Suprapubic skin (tissue), 4 donors: ENCODE measurements at regions not wholly inside any gene's neighbourhood (a gene's known extent, or its start where the extent isn't known, plus 50 kb on each side); places are given as distances from the start of the nearest gene placed in this dataset.

Experiments
- DNase-seq, 2 donors: peaks; one replicate each; pipeline ENCODE4 v3.0.0-alpha.2; 2019; ENCODE audit warnings: low spot score in 2 of 2
- H3K27ac ChIP-seq: fragments of 200-600 bp; sonication (generic); one replicate; pipeline ENCODE4 v1.5.1; 2019
- H3K27me3 ChIP-seq: fragments of 200-600 bp; sonication (generic); one replicate; pipeline ENCODE4 v1.5.1; 2019
- H3K36me3 ChIP-seq: fragments of 200-600 bp; sonication (generic); one replicate; pipeline ENCODE4 v1.5.1; 2019
- H3K4me1 ChIP-seq: fragments of 200-600 bp; sonication (generic); one replicate; pipeline ENCODE4 v1.5.1; 2019
- H3K4me3 ChIP-seq: fragments of 200-600 bp; sonication (generic); one replicate; pipeline ENCODE4 v1.5.1; 2019; ENCODE audit warnings: mild to moderate bottlenecking
- H3K9me3 ChIP-seq: fragments of 200-600 bp; sonication (generic); one replicate; pipeline ENCODE4 v1.5.1; 2019
- CTCF ChIP-seq, 2 donors: fragments of 200-600 bp in 1 of 2; fragments of 450-650 bp in 1 of 2; sonication (generic) in 1 of 2; IDR thresholded peaks; one replicate each; pipeline ENCODE4 v1.5.1; 2016 to 2019; ENCODE audit warnings: antibody characterized with exemption in 2 of 2, mild to moderate bottlenecking in 1 of 2, moderate library complexity in 1 of 2
- EP300 ChIP-seq: sonication (generic); formaldehyde crosslinking; IDR thresholded peaks from one replicate; pipeline ENCODE4 v1.6.1; 2017; ENCODE audit warnings: antibody characterized with exemption
- POLR2A ChIP-seq, 2 donors: fragments of 450-650 bp; IDR thresholded peaks; one replicate each; pipeline ENCODE4 v1.6.1; 2017; ENCODE audit warnings: antibody characterized with exemption in 2 of 2, mild to moderate bottlenecking in 2 of 2, moderate library complexity in 2 of 2
- POLR2AphosphoS5 ChIP-seq, 3 donors: sonication (generic); formaldehyde crosslinking; IDR thresholded peaks; one replicate each; pipeline ENCODE4 v1.6.1; 2017; ENCODE audit warnings: antibody characterized with exemption in 3 of 3
- WGBS: methylation state at CpG from one replicate; pipeline ENCODE4 v1.1.5; 2018; 5-methylcytosine and 5-hydroxymethylcytosine counted together

GRCh38 chr11:82146789-82147188 is 586.9 kb downstream of the FAM181B start:
- TF ChIP-seq POLR2A (IDR thresholded peaks at IDR 0.05), result no peak
- no peak for TF ChIP-seq CTCF (IDR thresholded peaks at IDR 0.05)
- no peak for TF ChIP-seq EP300
- TF ChIP-seq POLR2AphosphoS5 (IDR thresholded peaks at IDR 0.05), result no peak
- Histone ChIP-seq H3K9me3 (no peaks in the 10 kb centered on the region), H3K36me3 (no peaks in the 10 kb centered on the region), H3K4me1 (no peaks in the 10 kb centered on the region), H3K27me3 (no peaks in the 10 kb centered on the region), H3K4me3 (no peak overlapping the region), H3K27ac (no peak overlapping the region)
- DNase-seq, result no peak
- WGBS, result 47% methylated on average over 2 of the region's 2 CpGs

- Histone ChIP-seq H3K4me3 (no peak overlapping the region), H3K4me1 (no peaks in the 10 kb centered on the region), H3K9me3 (no peaks in the 10 kb centered on the region), H3K36me3 (no peaks in the 10 kb centered on the region), H3K27me3 (no peaks in the 10 kb centered on the region), H3K27ac (no peak overlapping the region)
- TF ChIP-seq POLR2A (IDR thresholded peaks at IDR 0.05) (no peak), EP300 (no peak), CTCF (IDR thresholded peaks at IDR 0.05) (no peak), POLR2AphosphoS5 (IDR thresholded peaks at IDR 0.05) (no peak)
- 81% methylated on average over 5 of the region's 5 CpGs for WGBS
- no peak for DNase-seq
Observed at GRCh38 chr11:82118946-82119345, 614.7 kb downstream of the FAM181B start.

GRCh38 chr11:82117362-82117761 is 616.3 kb downstream of the FAM181B start:
- Histone ChIP-seq H3K4me1 (no peaks in the 10 kb centered on the region), H3K36me3 (no peaks in the 10 kb centered on the region), H3K9me3 (no peaks in the 10 kb centered on the region), H3K27me3 (no peaks in the 10 kb centered on the region), H3K4me3 (no peak overlapping the region), H3K27ac (no peak overlapping the region)
- TF ChIP-seq CTCF (IDR thresholded peaks at IDR 0.05), result no peak
- no peak for TF ChIP-seq POLR2A (IDR thresholded peaks at IDR 0.05)
- WGBS, result 76% methylated on average over 5 of the region's 5 CpGs
- DNase-seq, result no peak

GRCh38 chr11:82105331-82105998 is 628.2 kb downstream of the FAM181B start:
- H3K4me3 ChIP-seq, result no peak overlapping the region
- no peaks in the 10 kb centered on the region for H3K36me3 ChIP-seq
- H3K27me3 ChIP-seq, result no peaks in the 10 kb centered on the region
- TF ChIP-seq POLR2A (IDR thresholded peaks at IDR 0.05), result no peak
- TF ChIP-seq CTCF (IDR thresholded peaks at IDR 0.05), result no peak
- no peak for TF ChIP-seq POLR2AphosphoS5 (IDR thresholded peaks at IDR 0.05)
- no peak for TF ChIP-seq EP300
- no peak for DNase-seq
- no peaks in the 10 kb centered on the region for H3K9me3 ChIP-seq
- H3K4me1 ChIP-seq, result no peaks in the 10 kb centered on the region
- 64% methylated on average over 6 of the region's 6 CpGs for WGBS
- no peak overlapping the region for H3K27ac ChIP-seq

GRCh38 chr11:82092904-82093303 is 640.8 kb downstream of the FAM181B start:
- no peaks in the 10 kb centered on the region for H3K36me3 ChIP-seq
- no peak overlapping the region for H3K27ac ChIP-seq
- H3K27me3 ChIP-seq, result no peaks in the 10 kb centered on the region
- H3K4me1 ChIP-seq, result no peaks in the 10 kb centered on the region
- no peaks in the 10 kb centered on the region for H3K9me3 ChIP-seq
- no peak overlapping the region for H3K4me3 ChIP-seq
- TF ChIP-seq POLR2A (IDR thresholded peaks at IDR 0.05) (no peak), POLR2AphosphoS5 (IDR thresholded peaks at IDR 0.05) (no peak), CTCF (IDR thresholded peaks at IDR 0.05) (no peak), EP300 (no peak)
- no peak for DNase-seq
